GM19468 (cell line): ENCODE measurements at regions not wholly inside any gene's neighbourhood (a gene's known extent, or its start where the extent isn't known, plus 50 kb on each side); places are given as distances from the start of the nearest gene placed in this dataset.

Experiments used
- ATAC-seq: cut with Tn5 transposase; IDR thresholded peaks from one replicate; pipeline ENCODE4 v1.9.1; 2021; ENCODE audit warnings: mild to moderate bottlenecking, moderate library complexity, moderate number of reproducible peaks; ENCODE audit not compliant: unreplicated experiment; ENCODE audit errors: extremely low read depth

- ATAC-seq = no peak
Measured at GRCh38 chr4:178322524-178323183, 880.4 kb upstream of the AGA start.

GRCh38 chr4:178329226-178329872 is 887.1 kb upstream of the AGA start:
- no peak for ATAC-seq

- ATAC-seq = no peak
Measured at GRCh38 chr4:178333355-178333754, 891.1 kb upstream of the AGA start.

GRCh38 chr4:178339769-178340168 is 897.5 kb upstream of the AGA start:
- no peak for ATAC-seq

- ATAC-seq = no peak
Measured at GRCh38 chr4:178340468-178340867, 898.2 kb upstream of the AGA start.

- ATAC-seq = no peak
Measured at GRCh38 chr4:178344096-178344495, 901.9 kb upstream of the AGA start.

- ATAC-seq = no peak
Measured at GRCh38 chr4:178347111-178347510, 904.9 kb upstream of the AGA start.

GRCh38 chr4:178349601-178350000 is 907.4 kb upstream of the AGA start:
- no peak for ATAC-seq

- ATAC-seq = no peak
Measured at GRCh38 chr4:178351185-178351584, 908.9 kb upstream of the AGA start.

- ATAC-seq = no peak
Measured at GRCh38 chr4:178356725-178357124, 914.5 kb upstream of the AGA start.

- ATAC-seq = no peak
Measured at GRCh38 chr4:178385481-178385880, 943.2 kb upstream of the AGA start.

- ATAC-seq = no peak
Measured at GRCh38 chr4:178387756-178388155, 945.5 kb upstream of the AGA start.

GRCh38 chr4:178395798-178396197 is 953.6 kb upstream of the AGA start:
- no peak for ATAC-seq

GRCh38 chr4:178412455-178412854 is 970.2 kb upstream of the AGA start:
- no peak for ATAC-seq

GRCh38 chr4:178414042-178414441 is 971.8 kb upstream of the AGA start:
- no peak for ATAC-seq

GRCh38 chr4:178414881-178415446 is 972.7 kb upstream of the AGA start:
- no peak for ATAC-seq

GRCh38 chr4:178415925-178416324 is 973.7 kb upstream of the AGA start:
- no peak for ATAC-seq

GRCh38 chr4:178423366-178423765 is 981.1 kb upstream of the AGA start:
- no peak for ATAC-seq

- no peak for ATAC-seq
Measured at GRCh38 chr4:178426871-178427270, 984.6 kb upstream of the AGA start.

GRCh38 chr4:178427663-178428062 is 985.4 kb upstream of the AGA start:
- no peak for ATAC-seq

- ATAC-seq = no peak
Measured at GRCh38 chr4:178448372-178449035, 1006.3 kb upstream of the AGA start.
